Coronary artery (tissue), 2 donors: ENCODE measurements at regions not wholly inside any gene's neighbourhood (a gene's known extent, or its start where the extent isn't known, plus 50 kb on each side); places are given as distances from the start of the nearest gene placed in this dataset.

Source experiments
- DNase-seq: peaks from one replicate; pipeline ENCODE4 v3.0.0-alpha.2; 2017; ENCODE audit warnings: low spot score
- H3K27ac ChIP-seq, 2 donors: fragments of 200-600 bp; sonication (generic); one replicate each; pipeline ENCODE4 v1.5.1; 2016 to 2019
- H3K4me3 ChIP-seq: fragments of 200-600 bp; sonication (generic); 2 replicates; pipeline ENCODE4 v1.5.1; 2016; ENCODE audit warnings: mild to moderate bottlenecking, moderate library complexity
- TF ChIP-seq, protein P1 (sequence below): fragments of 200-600 bp; sonication (generic); IDR thresholded peaks from one replicate; pipeline ENCODE4 v1.5.1; 2019; ENCODE audit warnings: antibody characterized with exemption

DNA sequence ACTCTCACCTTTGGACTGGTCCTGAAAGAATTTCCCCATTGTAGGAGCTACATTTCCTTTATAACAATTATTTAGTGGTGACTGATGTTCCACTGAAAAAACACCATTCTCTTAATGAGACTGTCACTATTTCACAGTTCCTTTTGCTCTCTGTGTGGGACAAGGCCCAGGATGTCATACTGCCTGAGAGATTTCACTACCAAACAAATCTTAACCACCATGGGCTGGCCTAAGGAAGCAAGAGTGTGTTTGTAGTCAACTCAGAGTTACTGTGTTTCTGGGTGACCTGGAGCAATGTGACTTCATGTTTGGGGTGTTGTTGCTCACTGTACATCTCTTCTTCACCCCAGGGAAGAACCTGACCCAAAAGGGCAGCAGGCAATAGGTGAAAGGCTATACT, 50.1 kb upstream of the ZNF608 start:
- TF ChIP-seq, protein P1, sequence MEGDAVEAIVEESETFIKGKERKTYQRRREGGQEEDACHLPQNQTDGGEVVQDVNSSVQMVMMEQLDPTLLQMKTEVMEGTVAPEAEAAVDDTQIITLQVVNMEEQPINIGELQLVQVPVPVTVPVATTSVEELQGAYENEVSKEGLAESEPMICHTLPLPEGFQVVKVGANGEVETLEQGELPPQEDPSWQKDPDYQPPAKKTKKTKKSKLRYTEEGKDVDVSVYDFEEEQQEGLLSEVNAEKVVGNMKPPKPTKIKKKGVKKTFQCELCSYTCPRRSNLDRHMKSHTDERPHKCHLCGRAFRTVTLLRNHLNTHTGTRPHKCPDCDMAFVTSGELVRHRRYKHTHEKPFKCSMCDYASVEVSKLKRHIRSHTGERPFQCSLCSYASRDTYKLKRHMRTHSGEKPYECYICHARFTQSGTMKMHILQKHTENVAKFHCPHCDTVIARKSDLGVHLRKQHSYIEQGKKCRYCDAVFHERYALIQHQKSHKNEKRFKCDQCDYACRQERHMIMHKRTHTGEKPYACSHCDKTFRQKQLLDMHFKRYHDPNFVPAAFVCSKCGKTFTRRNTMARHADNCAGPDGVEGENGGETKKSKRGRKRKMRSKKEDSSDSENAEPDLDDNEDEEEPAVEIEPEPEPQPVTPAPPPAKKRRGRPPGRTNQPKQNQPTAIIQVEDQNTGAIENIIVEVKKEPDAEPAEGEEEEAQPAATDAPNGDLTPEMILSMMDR, result no peak
- no peak overlapping the region for H3K27ac ChIP-seq
- DNase-seq, result no peak
- no peak overlapping the region for H3K4me3 ChIP-seq

DNA sequence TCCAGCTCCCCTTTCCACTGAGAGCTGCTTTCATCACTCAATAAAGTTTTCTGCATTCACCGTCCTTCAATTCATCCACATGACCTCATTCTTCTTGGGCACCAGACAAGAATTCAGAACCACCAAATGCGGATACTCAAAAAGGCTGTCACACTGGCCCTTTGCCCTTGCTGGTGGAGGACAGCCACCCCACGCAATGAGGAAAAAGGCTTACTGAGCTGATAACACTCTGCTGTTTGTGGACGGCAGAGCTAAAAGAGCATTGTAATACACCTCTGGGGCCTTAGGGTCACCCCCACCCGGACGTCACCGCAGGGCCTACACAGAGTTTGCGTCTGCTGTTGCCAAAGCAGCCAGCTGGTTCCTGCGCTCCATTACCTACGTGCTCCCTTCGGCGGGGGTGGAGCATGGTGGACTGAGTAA, 51.2 kb upstream of the ZNF608 start:
- Histone ChIP-seq H3K27ac (no peak overlapping the region), H3K4me3 (no peak overlapping the region)
- no peak for DNase-seq
- TF ChIP-seq, protein P1, result no peak

DNA sequence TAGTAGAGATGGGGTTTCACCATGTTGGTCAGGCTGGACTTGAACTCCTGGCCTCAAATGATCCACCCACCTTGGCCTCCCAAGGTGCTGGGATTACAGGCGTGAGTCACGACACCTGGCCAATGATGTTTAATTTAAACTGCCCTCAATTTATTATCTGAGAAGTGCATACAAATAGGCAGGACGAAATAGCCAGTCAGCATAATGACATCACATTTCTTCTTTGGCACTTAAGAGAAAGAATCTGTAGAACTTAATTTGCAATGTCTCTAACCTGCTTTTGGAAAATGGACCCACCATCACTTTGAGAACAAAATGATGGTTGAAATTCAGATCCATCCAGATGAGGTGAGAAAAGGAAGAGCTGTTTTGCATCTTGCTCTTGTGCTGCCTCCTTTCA, 52.5 kb upstream of the ZNF608 start:
- TF ChIP-seq, protein P1, result no peak
- no peak overlapping the region for H3K27ac ChIP-seq
- no peak for DNase-seq
- no peak overlapping the region for H3K4me3 ChIP-seq

DNA sequence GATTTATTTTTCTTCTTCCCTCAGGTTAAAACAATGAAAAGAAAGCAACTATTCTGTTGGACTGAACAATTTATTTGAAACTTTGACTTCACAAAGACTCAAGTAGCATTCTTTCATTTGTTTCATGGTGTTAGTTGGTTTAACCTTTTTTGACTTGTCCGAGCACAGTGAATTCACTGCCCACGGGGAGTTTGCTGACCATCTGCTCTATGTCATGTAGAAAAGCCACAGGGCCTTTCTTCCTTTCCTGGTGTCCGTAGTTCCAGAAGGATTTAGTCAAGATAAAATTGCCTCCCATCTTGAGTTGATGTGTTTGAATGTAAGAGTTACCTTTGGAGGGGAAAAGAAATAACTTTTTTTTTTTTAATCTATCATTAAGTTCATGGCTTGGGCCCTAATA, 55.1 kb upstream of the ZNF608 start:
- H3K4me3 ChIP-seq, result no peak overlapping the region
- DNase-seq, result no peak
- no peak overlapping the region for H3K27ac ChIP-seq
- TF ChIP-seq, protein P1, result no peak

DNA sequence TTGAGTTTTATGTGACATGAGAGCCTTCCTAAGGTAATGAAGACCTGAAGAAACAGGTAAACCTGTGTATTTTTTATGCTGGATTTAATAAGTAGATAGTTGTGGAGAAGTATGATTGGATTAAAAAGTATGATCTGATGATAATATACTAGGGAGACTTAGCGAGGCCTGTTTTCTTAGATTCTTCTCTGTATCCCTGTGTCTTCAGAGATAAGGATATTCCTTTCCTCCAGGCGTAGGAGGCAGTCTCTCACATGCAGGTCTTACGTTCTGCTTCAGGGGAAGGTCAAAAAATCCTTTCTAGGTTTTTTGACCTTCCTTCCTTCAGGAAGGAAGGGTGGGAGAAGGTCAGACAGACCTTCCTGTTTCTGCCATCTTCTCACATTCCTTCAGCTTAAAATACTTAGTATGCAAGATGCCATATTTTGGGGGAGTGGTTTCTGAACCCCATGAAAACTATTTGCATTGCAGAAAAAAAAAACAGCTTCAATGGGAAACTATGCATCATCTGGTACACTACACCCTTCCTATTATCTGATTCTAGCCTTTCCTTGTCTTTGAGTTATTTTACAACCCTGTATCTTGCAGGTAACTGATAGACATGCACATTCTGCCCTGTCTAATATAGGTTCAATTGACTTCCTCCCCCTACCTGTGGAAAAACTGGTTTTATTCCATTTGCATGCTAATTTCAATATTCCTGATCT, 57.3 kb upstream of the ZNF608 start:
- TF ChIP-seq, protein P1, result no peak
- no peak for DNase-seq
- Histone ChIP-seq H3K27ac (no peak overlapping the region), H3K4me3 (no peak overlapping the region)

DNA sequence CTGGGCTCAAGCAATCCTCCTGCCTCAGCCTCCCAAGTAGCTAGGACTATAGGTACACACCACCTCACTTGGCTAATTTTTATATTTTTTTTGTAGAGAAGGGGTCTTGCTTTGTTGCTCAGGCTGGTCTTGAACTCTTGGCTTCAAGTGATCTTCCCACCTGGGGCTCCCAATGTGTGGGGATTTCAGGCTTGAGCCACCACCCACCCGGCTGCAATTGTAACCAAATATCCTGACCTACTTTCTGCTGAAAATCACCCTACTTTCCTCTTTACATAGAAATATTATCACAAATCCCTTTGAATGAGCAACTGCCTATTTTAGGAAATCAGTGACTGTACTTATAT, 59.6 kb upstream of the ZNF608 start:
- Histone ChIP-seq H3K27ac (no peak overlapping the region), H3K4me3 (no peak overlapping the region)
- TF ChIP-seq, protein P1, result no peak
- no peak for DNase-seq

DNA sequence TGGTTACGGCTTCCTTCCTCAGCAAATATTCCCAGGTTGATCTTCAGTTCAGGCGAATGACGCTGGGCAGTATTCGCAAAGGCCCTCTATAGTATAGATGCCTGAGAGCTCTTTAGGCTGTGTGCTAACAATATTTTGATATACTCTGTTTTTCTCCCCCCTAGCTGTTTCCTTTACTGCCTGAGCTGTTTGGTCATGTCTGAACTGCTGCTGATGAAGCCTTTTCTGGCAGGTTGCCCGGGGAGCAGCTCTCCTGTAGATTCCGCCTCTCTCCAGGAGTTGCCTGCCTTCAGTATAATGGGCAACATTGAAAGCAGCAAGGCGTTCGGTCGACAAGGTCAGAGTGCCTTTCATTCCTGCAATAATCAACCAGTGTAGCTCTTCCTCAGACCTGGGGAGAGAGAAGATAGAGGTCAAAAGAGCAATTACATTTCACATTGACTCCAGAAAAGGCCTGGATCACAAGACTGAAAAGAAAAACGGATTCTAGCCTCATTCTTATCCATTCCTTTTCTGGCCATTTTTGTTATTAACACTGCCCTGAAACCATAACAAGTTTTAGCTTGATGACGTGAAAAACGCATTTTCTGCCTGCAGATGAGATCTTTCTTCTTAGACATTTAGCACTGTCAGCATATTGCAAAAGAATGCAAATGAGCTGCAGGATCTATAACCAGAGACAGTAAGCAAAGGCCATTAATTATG, 60.1 kb upstream of the ZNF608 start:
- no peak overlapping the region for H3K27ac ChIP-seq
- TF ChIP-seq, protein P1, result no peak
- no peak for DNase-seq
- H3K4me3 ChIP-seq, result no peak overlapping the region
